Chondrocyte (in vitro differentiated cells): ENCODE measurements at regions not wholly inside any gene's neighbourhood (a gene's known extent, or its start where the extent isn't known, plus 50 kb on each side); places are given as distances from the start of the nearest gene placed in this dataset.

Source experiments
- DNase-seq: peaks from one replicate; pipeline ENCODE4 v3.0.0; 2021; ENCODE audit warnings: mixed read lengths, low spot score
- H3K27ac Mint-ChIP-seq: one replicate; pipeline ENCODE4 v1.8.0; 2021; ENCODE audit warnings: mild to moderate bottlenecking, moderate library complexity, mixed read lengths; ENCODE audit not compliant: unreplicated experiment
- H3K27me3 Mint-ChIP-seq: 2 replicates; pipeline ENCODE4 v1.8.0; 2021; ENCODE audit warnings: low read depth, mixed read lengths
- H3K36me3 Mint-ChIP-seq: 2 replicates; pipeline ENCODE4 v1.8.0; 2021; ENCODE audit warnings: low read depth, mixed read lengths
- H3K4me1 Mint-ChIP-seq: 2 replicates; pipeline ENCODE4 v1.8.0; 2021; ENCODE audit warnings: low read depth, mild to moderate bottlenecking, mixed read lengths
- H3K4me3 Mint-ChIP-seq: one replicate; pipeline ENCODE4 v1.8.0; 2021; ENCODE audit warnings: mild to moderate bottlenecking, moderate library complexity, mixed read lengths; ENCODE audit not compliant: unreplicated experiment
- H3K9me3 Mint-ChIP-seq: 2 replicates; pipeline ENCODE4 v1.8.0; 2021; ENCODE audit warnings: low read depth, mixed read lengths
- CTCF ChIP-seq: fragments of 200-600 bp; sonication (generic); IDR thresholded peaks from 2 replicates; pipeline ENCODE4 v1.5.0; 2021; ENCODE audit warnings: antibody characterized with exemption, mild to moderate bottlenecking, moderate library complexity

DNA sequence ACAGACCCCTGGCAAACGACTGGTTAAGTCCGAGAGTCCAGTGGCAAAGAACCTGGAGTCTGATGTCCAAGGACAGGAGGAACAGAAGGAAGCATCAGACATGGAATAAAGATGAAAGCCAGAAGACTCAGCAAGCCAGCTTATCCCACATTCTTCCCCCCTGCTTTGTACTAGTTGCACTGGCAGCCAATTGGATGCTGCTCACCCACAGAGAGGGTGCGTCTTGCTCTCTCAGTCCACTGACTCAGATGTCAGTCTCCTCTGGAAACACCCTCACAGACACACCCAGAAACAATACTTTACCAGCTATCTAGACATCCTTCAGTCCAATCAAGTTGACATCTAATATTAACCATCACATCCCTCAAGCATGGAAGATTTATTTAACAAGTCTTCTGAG lies 1265.8 kb upstream of the CNTN5 start:
- no peaks in the 10 kb centered on the region for H3K4me1 Mint-ChIP-seq
- H3K9me3 Mint-ChIP-seq = no peaks in the 10 kb centered on the region
- no peak for DNase-seq
- no peaks in the 10 kb centered on the region for H3K36me3 Mint-ChIP-seq
- no peak overlapping the region for H3K27ac Mint-ChIP-seq
- no peak overlapping the region for H3K4me3 Mint-ChIP-seq
- no peak for TF ChIP-seq CTCF
- H3K27me3 Mint-ChIP-seq = peaks cover 3% of the 10 kb centered on the region

DNA sequence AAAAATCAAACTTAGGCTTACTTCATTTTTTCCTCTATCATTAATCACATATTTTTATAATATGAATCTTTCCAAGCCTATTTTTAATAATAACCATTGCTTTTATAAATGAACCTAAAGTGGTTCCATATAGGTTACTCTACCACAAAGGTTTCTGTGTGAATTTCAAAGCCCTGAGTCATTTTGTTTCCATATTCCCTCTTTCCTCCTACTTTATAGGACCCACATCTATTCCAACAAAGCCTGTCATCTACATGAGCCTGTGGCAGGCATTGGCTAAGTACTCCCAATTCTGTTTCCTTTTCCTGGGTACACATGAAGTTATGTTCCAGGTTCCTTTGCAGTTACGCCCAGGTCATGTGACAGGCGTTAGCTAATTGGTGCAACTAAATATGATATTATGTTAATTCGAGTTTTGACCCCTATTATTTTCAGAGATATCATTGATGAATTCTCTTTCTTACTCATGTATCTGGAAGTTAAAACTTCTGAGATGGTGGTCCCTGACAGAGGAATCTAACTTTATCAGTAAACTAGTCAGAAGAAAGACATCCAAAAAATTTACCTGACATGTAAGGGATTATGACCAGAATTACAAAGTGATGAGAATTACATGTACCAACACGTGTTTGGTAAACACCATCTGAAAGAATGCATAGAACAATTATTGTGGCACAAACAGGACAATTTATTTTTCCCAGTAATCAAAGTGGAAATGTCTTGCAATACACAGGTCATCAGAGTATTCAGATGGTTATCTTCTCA lies 1264.0 kb upstream of the CNTN5 start:
- no peaks in the 10 kb centered on the region for H3K9me3 Mint-ChIP-seq
- H3K4me1 Mint-ChIP-seq = no peaks in the 10 kb centered on the region
- no peaks in the 10 kb centered on the region for H3K36me3 Mint-ChIP-seq
- no peak overlapping the region for H3K4me3 Mint-ChIP-seq
- DNase-seq = no peak
- no peak overlapping the region for H3K27ac Mint-ChIP-seq
- peaks cover 3% of the 10 kb centered on the region for H3K27me3 Mint-ChIP-seq
- no peak for TF ChIP-seq CTCF

DNA sequence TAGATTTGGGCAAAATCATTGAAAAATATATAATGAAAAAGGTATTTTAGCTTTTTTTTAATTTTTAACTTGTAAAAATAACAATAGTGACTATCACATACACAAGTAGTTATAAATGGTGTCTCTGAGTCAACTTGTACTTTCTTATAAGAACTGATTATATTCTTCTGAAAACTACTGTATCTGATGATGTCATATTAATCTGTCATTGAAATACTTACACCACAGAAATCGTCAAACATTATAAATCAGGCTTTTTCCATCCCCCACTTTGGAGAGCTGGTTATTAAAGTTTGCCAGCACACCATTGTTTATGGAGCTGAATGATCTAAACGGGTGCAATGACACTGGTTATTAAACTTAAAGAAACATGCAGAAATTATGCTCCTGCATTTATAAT lies 1259.6 kb upstream of the CNTN5 start:
- no peaks in the 10 kb centered on the region for H3K4me1 Mint-ChIP-seq
- DNase-seq = no peak
- H3K27ac Mint-ChIP-seq = no peak overlapping the region
- no peak for TF ChIP-seq CTCF
- H3K36me3 Mint-ChIP-seq = no peaks in the 10 kb centered on the region
- no peaks in the 10 kb centered on the region for H3K9me3 Mint-ChIP-seq
- H3K27me3 Mint-ChIP-seq = peaks cover 7% of the 10 kb centered on the region
- no peak overlapping the region for H3K4me3 Mint-ChIP-seq

DNA sequence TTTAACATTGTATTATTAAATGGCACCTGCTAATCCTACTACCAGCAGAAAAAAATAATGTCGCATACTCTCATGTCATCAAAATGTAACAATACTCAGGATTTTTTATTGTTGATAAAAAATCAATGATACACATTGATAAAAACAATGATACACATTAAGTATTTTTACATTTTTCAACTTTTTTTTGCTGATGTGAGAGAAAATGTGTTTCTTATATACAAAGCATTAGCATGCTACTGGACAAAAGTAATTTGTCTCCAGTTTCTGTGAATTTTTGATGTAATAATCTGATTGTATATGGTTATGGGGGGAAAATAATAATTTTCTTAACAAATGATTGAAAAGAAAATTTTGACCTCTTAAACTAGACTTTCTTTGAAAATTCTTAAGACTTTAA lies 1256.6 kb upstream of the CNTN5 start:
- Mint-ChIP-seq H3K4me1 (no peaks in the 10 kb centered on the region), H3K4me3 (no peak overlapping the region), H3K27me3 (peaks cover 15% of the 10 kb centered on the region), H3K27ac (no peak overlapping the region), H3K9me3 (no peaks in the 10 kb centered on the region), H3K36me3 (no peaks in the 10 kb centered on the region)
- no peak for DNase-seq
- no peak for TF ChIP-seq CTCF

GRCh38 chr11:97764605-97765004 lies 1256.1 kb upstream of the CNTN5 start:
- H3K9me3 Mint-ChIP-seq = no peaks in the 10 kb centered on the region
- H3K4me3 Mint-ChIP-seq = no peak overlapping the region
- no peak for TF ChIP-seq CTCF
- H3K27ac Mint-ChIP-seq = no peak overlapping the region
- no peaks in the 10 kb centered on the region for H3K36me3 Mint-ChIP-seq
- DNase-seq = no peak
- peaks cover 15% of the 10 kb centered on the region for H3K27me3 Mint-ChIP-seq
- no peaks in the 10 kb centered on the region for H3K4me1 Mint-ChIP-seq
